OCI-LY3 (cell line): ENCODE measurements at regions not wholly inside any gene's neighbourhood (a gene's known extent, or its start where the extent isn't known, plus 50 kb on each side); places are given as distances from the start of the nearest gene placed in this dataset.

Source experiments
- H2AFZ ChIP-seq: fragments of 200-600, 300-600 bp; shearing (Covaris generic); 2 replicates; pipeline ENCODE4 v1.6.0; 2014; ENCODE audit warnings: antibody characterized with exemption, low read depth, low read length
- H3K27ac ChIP-seq: fragments of 200-600, 300-600 bp; sonication (generic); 2 replicates; pipeline ENCODE4 v1.5.1; 2014; ENCODE audit warnings: mild to moderate bottlenecking, low read length, moderate library complexity, mixed read lengths
- H3K27me3 ChIP-seq: fragments of 200-600, 300-600 bp; sonication (generic); 2 replicates; pipeline ENCODE4 v1.6.1; 2014; ENCODE audit warnings: low read depth, low read length, mixed read lengths
- H3K36me3 ChIP-seq: fragments of 200-600, 300-600 bp; sonication (generic); replicated peaks from 2 replicates; pipeline ENCODE3; 2014; ENCODE audit warnings: low read depth, low read length, mixed read lengths
- H3K4me1 ChIP-seq: fragments of 300-600, 200-600 bp; sonication (generic); 2 replicates; pipeline ENCODE4 v1.6.1; 2014; ENCODE audit warnings: low read length, mixed read lengths
- H3K4me2 ChIP-seq: fragments of 200-600, 300-600 bp; sonication (generic); 2 replicates; pipeline ENCODE4 v1.6.1; 2014; ENCODE audit warnings: low read length, mixed read lengths
- H3K4me3 ChIP-seq: fragments of 300-600, 200-600 bp; sonication (generic); 2 replicates; pipeline ENCODE4 v1.5.1; 2014; ENCODE audit warnings: antibody characterized with exemption, mild to moderate bottlenecking, low read length, moderate library complexity
- H3K79me2 ChIP-seq: fragments of 300-600, 200-600 bp; shearing (Covaris generic); 2 replicates; pipeline ENCODE4 v1.6.1; 2014; ENCODE audit warnings: mild to moderate bottlenecking, low read length, mixed read lengths
- H3K9ac ChIP-seq: fragments of 300-600, 200-600 bp; shearing (Covaris generic); 2 replicates; pipeline ENCODE4 v1.6.0; 2014; ENCODE audit warnings: mild to moderate bottlenecking, low read length, moderate library complexity
- H3K9me3 ChIP-seq: fragments of 200-600, 300-600 bp; shearing (Covaris generic); 2 replicates; pipeline ENCODE4 v1.6.1; 2014; ENCODE audit warnings: low read length, mixed read lengths; ENCODE audit not compliant: insufficient read depth
- H4K20me1 ChIP-seq: fragments of 200-600, 300-600 bp; sonication (generic); 2 replicates; pipeline ENCODE4 v1.6.1; 2016; ENCODE audit warnings: low read length, mixed read lengths; ENCODE audit not compliant: insufficient read depth
- EZH2phosphoT487 ChIP-seq: fragments of 200-600 bp; shearing (Covaris generic); IDR thresholded peaks from 2 replicates; pipeline ENCODE4 v1.6.1; 2018; ENCODE audit warnings: antibody characterized with exemption, mixed run types, low read depth
- TF ChIP-seq, protein P1 (sequence below): fragments of 200-600, 300-600 bp; sonication (generic); IDR thresholded peaks from 2 replicates; pipeline ENCODE4 v1.5.1; 2014; ENCODE audit warnings: antibody characterized with exemption, low read length, low read depth

DNA sequence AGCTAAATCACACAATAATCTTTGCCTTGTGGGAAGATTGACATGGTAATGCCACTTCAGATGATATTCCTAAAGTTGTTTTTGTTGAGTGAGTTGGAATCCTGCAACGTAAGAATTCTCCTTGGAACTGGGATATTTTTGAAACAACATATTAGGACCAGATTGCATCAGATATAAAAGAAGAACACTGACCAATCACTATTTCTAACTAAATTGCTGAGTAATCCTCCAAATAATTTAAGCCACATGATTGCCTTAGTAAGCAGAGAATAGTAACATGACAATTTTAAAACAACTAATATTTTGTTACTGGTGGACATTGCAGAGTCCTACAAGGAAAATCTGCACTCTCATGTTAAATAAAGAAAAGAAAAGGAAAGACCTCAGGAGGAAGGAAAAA is 353.9 kb upstream of the LMCD1 start:
- Histone ChIP-seq H3K9ac (no peak overlapping the region), H3K27ac (no peak overlapping the region), H3K79me2 (no peaks in the 10 kb centered on the region), H3K4me3 (no peak overlapping the region), H3K4me1 (no peaks in the 10 kb centered on the region), H3K9me3 (no peaks in the 10 kb centered on the region), H3K36me3 (no peaks in the 10 kb centered on the region), H3K4me2 (no peak overlapping the region), H4K20me1 (no peaks in the 10 kb centered on the region), H3K27me3 (no peaks in the 10 kb centered on the region), H2AFZ (no peak overlapping the region)
- TF ChIP-seq, protein P1, sequence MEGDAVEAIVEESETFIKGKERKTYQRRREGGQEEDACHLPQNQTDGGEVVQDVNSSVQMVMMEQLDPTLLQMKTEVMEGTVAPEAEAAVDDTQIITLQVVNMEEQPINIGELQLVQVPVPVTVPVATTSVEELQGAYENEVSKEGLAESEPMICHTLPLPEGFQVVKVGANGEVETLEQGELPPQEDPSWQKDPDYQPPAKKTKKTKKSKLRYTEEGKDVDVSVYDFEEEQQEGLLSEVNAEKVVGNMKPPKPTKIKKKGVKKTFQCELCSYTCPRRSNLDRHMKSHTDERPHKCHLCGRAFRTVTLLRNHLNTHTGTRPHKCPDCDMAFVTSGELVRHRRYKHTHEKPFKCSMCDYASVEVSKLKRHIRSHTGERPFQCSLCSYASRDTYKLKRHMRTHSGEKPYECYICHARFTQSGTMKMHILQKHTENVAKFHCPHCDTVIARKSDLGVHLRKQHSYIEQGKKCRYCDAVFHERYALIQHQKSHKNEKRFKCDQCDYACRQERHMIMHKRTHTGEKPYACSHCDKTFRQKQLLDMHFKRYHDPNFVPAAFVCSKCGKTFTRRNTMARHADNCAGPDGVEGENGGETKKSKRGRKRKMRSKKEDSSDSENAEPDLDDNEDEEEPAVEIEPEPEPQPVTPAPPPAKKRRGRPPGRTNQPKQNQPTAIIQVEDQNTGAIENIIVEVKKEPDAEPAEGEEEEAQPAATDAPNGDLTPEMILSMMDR: no peak
- TF ChIP-seq EZH2phosphoT487: no peak

DNA sequence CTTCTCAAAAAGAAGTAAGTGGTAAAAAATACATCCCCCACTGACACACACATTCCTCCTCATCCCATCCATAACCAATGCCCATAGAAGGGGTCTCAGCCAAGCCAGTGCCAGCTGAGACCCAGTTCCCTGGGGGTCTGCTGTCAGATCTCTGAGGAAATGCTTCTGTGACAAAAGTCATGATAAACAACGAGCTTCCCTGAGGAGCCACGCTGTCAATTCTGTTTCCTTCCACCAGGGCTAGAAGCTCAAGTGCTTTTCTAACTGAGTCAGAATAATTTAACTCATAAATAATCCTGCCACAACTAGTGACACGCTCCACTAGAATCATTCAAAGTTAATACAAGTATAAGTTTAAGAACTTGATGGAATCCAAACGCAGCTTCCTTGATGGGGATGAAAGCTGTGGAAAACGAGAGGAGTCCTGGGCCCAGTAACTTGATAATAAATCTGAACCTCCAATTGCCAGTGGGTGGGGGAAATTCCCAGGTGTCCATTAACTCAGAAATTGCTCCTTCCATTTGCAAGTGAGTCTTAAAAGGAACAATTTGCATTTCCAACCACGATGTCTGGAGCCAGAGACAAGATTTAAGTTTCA is 348.7 kb upstream of the LMCD1 start:
- Histone ChIP-seq H3K4me3 (no peak overlapping the region), H2AFZ (no peak overlapping the region), H4K20me1 (no peaks in the 10 kb centered on the region), H3K9ac (no peak overlapping the region), H3K36me3 (no peaks in the 10 kb centered on the region), H3K27ac (no peak overlapping the region), H3K27me3 (no peaks in the 10 kb centered on the region), H3K9me3 (no peaks in the 10 kb centered on the region), H3K79me2 (no peaks in the 10 kb centered on the region), H3K4me2 (no peak overlapping the region), H3K4me1 (no peaks in the 10 kb centered on the region)
- TF ChIP-seq, protein P1: no peak
- TF ChIP-seq EZH2phosphoT487: no peak

DNA sequence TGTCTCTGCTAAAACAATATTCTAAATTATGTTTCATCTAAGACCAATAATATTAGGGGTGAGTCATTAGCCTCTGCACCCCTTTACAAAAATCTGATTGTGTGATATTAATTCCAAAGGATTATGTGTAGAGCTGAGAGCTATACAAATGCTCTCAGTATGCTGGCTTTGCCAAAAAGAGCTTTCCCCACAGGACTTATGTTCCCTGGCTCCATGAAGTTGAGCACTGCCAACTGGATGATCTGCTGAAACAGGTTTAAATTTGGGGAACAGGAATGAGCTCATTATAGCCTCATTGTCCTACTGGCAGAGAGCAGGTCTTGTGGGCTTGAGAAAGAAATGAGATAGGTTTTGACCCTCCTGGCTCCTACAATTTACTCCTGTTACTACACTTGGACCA is 347.8 kb upstream of the LMCD1 start:
- H3K36me3 ChIP-seq: no peaks in the 10 kb centered on the region
- no peaks in the 10 kb centered on the region for H3K9me3 ChIP-seq
- TF ChIP-seq, protein P1: no peak
- no peak for TF ChIP-seq EZH2phosphoT487
- H4K20me1 ChIP-seq: no peaks in the 10 kb centered on the region
- no peak overlapping the region for H3K4me3 ChIP-seq
- no peak overlapping the region for H3K9ac ChIP-seq
- H3K27me3 ChIP-seq: no peaks in the 10 kb centered on the region
- no peaks in the 10 kb centered on the region for H3K4me1 ChIP-seq
- no peak overlapping the region for H3K27ac ChIP-seq
- H3K79me2 ChIP-seq: no peaks in the 10 kb centered on the region
- no peak overlapping the region for H2AFZ ChIP-seq
- H3K4me2 ChIP-seq: no peak overlapping the region

DNA sequence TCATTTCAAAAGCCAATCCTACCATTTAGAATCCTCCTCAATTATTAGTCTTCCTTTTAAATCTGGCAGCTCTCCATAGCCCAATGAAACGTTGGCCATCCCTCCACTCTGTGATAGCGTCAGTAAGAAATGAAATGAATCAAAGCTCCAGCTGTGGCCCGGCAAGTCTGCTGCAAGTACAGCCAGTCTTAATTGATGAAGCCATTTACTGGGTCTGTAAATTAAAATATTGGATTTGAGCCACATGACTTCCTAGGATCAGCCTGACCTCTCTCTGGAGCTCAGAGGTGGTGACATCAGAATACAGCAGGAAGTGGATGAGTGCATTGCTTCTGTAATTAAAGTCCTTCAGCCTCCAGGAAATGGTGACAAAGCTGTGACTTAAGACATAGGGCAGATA is 347.0 kb upstream of the LMCD1 start:
- TF ChIP-seq EZH2phosphoT487: no peak
- TF ChIP-seq, protein P1: no peak
- Histone ChIP-seq H3K79me2 (no peaks in the 10 kb centered on the region), H3K27me3 (no peaks in the 10 kb centered on the region), H3K4me1 (no peaks in the 10 kb centered on the region), H3K9ac (no peak overlapping the region), H3K4me2 (no peak overlapping the region), H4K20me1 (no peaks in the 10 kb centered on the region), H3K9me3 (no peaks in the 10 kb centered on the region), H3K4me3 (no peak overlapping the region), H3K27ac (no peak overlapping the region), H3K36me3 (no peaks in the 10 kb centered on the region), H2AFZ (no peak overlapping the region)
